Prostate gland (tissue), 2 donors: ENCODE measurements at regions not wholly inside any gene's neighbourhood (a gene's known extent, or its start where the extent isn't known, plus 50 kb on each side); places are given as distances from the start of the nearest gene placed in this dataset.

Experiments
- DNase-seq: peaks from one replicate; pipeline ENCODE4 v3.0.0-alpha.2; 2019; ENCODE audit warnings: low spot score
- H3K27ac ChIP-seq, 2 donors: fragments of 200-600 bp; sonication (generic); 2 replicates each; pipeline ENCODE4 v1.5.1; 2017 to 2019
- H3K27me3 ChIP-seq: fragments of 200-600 bp; sonication (generic); replicated peaks from 2 replicates; pipeline ENCODE4 v1.5.1; 2019; ENCODE audit not compliant: insufficient read depth
- H3K36me3 ChIP-seq, 2 donors: fragments of 200-600 bp; sonication (generic); 1 replicate in 1 of 2; 2 replicates in 1 of 2; pipeline versions ENCODE4 v1.5.1 to v1.8.1; 2017 to 2019
- H3K4me1 ChIP-seq: fragments of 200-600 bp; sonication (generic); replicated peaks from 2 replicates; pipeline ENCODE4 v1.5.1; 2019
- H3K4me3 ChIP-seq, 2 donors: fragments of 200-600 bp; sonication (generic); 2 replicates each; pipeline ENCODE4 v1.5.1; 2017 to 2019
- H3K9me3 ChIP-seq: fragments of 200-600 bp; sonication (generic); 2 replicates; pipeline ENCODE4 v1.5.1; 2017
- CTCF ChIP-seq, 4 experiments: fragments of 200-600 bp in 2 of 4; fragments of 450-650 bp in 2 of 4; sonication (generic) in 2 of 4; IDR thresholded peaks; 1 replicate in 3 of 4; 2 replicates in 1 of 4; pipeline ENCODE4 v1.5.1; 2016 to 2019; ENCODE audit warnings: antibody characterized with exemption in 4 of 4, mild to moderate bottlenecking in 2 of 4, moderate library complexity in 2 of 4
- POLR2A ChIP-seq: fragments of 450-650 bp; IDR thresholded peaks from one replicate; pipeline ENCODE4 v1.6.1; 2016; ENCODE audit warnings: antibody characterized with exemption, mild to moderate bottlenecking
- POLR2AphosphoS5 ChIP-seq: sonication (generic); formaldehyde crosslinking; IDR thresholded peaks from one replicate; pipeline ENCODE4 v1.6.1; 2017; ENCODE audit warnings: antibody characterized with exemption
- WGBS: methylation state at CpG from one replicate; pipeline ENCODE4 v1.1.5; 2018; 5-methylcytosine and 5-hydroxymethylcytosine counted together
- intact Hi-C: fragments of 100-400 bp; cut with DNase I; formaldehyde crosslinking; loops from one replicate; pipeline ENCODE4 v1.14.2; 2022

- no peak for DNase-seq
- WGBS: 50% methylated on average over 3 of the region's 3 CpGs
- Histone ChIP-seq H3K4me1 (no peaks in the 10 kb centered on the region), H3K27me3 (no peaks in the 10 kb centered on the region), H3K36me3 (no peaks in the 10 kb centered on the region), H3K9me3 (no peaks in the 10 kb centered on the region), H3K27ac (no peak overlapping the region), H3K4me3 (no peak overlapping the region)
- no peak for TF ChIP-seq POLR2AphosphoS5
- TF ChIP-seq POLR2A: no peak
- TF ChIP-seq CTCF (IDR thresholded peaks at IDR 0.05): no peak
- intact Hi-C loops: no loop called here
Measured at GRCh38 chr16:52386694-52387093, 160.2 kb downstream of the TOX3 start.

GRCh38 chr16:52384378-52384777 is 162.6 kb downstream of the TOX3 start:
- DNase-seq: no peak
- Histone ChIP-seq H3K36me3 (no peaks in the 10 kb centered on the region), H3K4me1 (no peaks in the 10 kb centered on the region), H3K27ac (no peak overlapping the region), H3K9me3 (no peaks in the 10 kb centered on the region), H3K27me3 (no peaks in the 10 kb centered on the region), H3K4me3 (no peak overlapping the region)
- WGBS: 93% methylated on average over 2 of the region's 2 CpGs
- intact Hi-C loops: no loop called here
- TF ChIP-seq POLR2A (no peak), POLR2AphosphoS5 (no peak), CTCF (IDR thresholded peaks at IDR 0.05) (no peak)

GRCh38 chr16:52383640-52384292 is 163.2 kb downstream of the TOX3 start:
- no peaks in the 10 kb centered on the region for H3K27me3 ChIP-seq
- TF ChIP-seq CTCF (IDR thresholded peaks at IDR 0.05): no peak
- WGBS: 38% methylated on average over 3 of the region's 3 CpGs
- no peak for DNase-seq
- H3K36me3 ChIP-seq: no peaks in the 10 kb centered on the region
- no peak overlapping the region for H3K4me3 ChIP-seq
- no peaks in the 10 kb centered on the region for H3K4me1 ChIP-seq
- intact Hi-C loops: no loop called here
- no peak overlapping the region for H3K27ac ChIP-seq
- no peaks in the 10 kb centered on the region for H3K9me3 ChIP-seq

DNA sequence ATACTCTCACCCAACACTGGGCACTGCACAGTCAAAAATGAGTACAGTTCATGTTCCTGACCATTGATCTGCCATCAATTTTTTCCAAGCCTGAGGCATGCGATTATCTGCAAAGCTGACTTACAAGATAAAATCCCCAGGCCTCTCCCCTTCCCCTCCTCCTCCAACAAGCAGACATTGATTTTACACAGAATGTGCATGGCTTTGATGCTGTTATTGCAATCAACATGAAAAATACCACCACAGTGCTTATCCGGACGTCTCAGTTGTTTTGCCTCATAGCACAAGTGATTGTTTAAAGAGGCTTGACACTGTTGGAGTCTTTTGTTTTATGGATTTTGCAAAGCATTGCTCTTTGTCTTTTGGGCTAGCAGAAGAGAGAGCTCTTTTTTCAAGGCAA is 163.8 kb downstream of the TOX3 start:
- H3K27ac ChIP-seq: no peak overlapping the region
- no peak for DNase-seq
- intact Hi-C loops: no loop called here
- H3K4me1 ChIP-seq: no peaks in the 10 kb centered on the region
- H3K4me3 ChIP-seq: no peak overlapping the region
- TF ChIP-seq CTCF (IDR thresholded peaks at IDR 0.05) (no peak), POLR2AphosphoS5 (no peak), POLR2A (no peak)
- 57% methylated on average over 3 of the region's 3 CpGs for WGBS
- H3K36me3 ChIP-seq: no peaks in the 10 kb centered on the region
- H3K27me3 ChIP-seq: no peaks in the 10 kb centered on the region
- no peaks in the 10 kb centered on the region for H3K9me3 ChIP-seq

GRCh38 chr16:52379551-52379950 is 167.4 kb downstream of the TOX3 start:
- DNase-seq: no peak
- 100% methylated on average over 1 of the region's 1 CpG for WGBS
- no peaks in the 10 kb centered on the region for H3K36me3 ChIP-seq
- no peaks in the 10 kb centered on the region for H3K9me3 ChIP-seq
- intact Hi-C loops: no loop called here
- H3K4me3 ChIP-seq: no peak overlapping the region
- H3K4me1 ChIP-seq: no peaks in the 10 kb centered on the region
- H3K27me3 ChIP-seq: no peaks in the 10 kb centered on the region
- TF ChIP-seq POLR2AphosphoS5: no peak
- TF ChIP-seq CTCF (IDR thresholded peaks at IDR 0.05): no peak
- no peak for TF ChIP-seq POLR2A
- H3K27ac ChIP-seq: no peak overlapping the region
